ENCODE measurements at regions not wholly inside any gene's neighbourhood (a gene's known extent, or its start where the extent isn't known, plus 50 kb on each side); places are given as distances from the start of the nearest gene placed in this dataset.

DNA sequence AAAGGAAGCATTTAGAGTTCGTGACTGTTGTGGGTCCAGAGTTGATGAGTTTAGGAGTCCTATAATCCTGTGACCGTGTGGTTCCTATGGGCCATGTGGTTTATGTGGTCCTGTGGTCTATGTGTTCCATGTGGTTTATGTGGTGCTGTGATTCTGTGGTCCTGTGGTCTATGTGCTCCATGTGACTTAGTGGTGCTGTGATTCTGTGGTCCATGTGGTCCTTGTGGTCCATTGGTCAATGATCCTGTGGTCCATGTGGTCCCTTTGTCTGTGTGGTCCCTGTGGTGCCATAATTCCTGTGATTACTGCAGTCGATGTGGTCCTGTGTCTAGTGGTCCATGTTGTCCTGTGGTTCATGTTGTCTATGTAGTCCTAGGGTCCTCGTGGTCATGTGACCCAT, 167.3 kb downstream of the TMEM18 start:
- Histone ChIP-seq H3F3A (ENCODE audit: low read length, unreplicated experiment) (no peaks in the 10 kb centered on the region), H3K27me3 (ENCODE audit: low read length) (peaks cover 40% of the 10 kb centered on the region), H3K4me3 (ENCODE audit: low read length) (no peak overlapping the region), H4K20me1 (ENCODE audit: low read length) (no peaks in the 10 kb centered on the region), H3K9ac (ENCODE audit: low read length) (no peak overlapping the region), H3K4me2 (ENCODE audit: low read length) (no peak overlapping the region), H3K9me3 (ENCODE audit: low read length) (no peaks in the 10 kb centered on the region), H3K79me2 (ENCODE audit: low read length) (no peaks in the 10 kb centered on the region), H3K4me1 (ENCODE audit: insufficient read depth, low read length) (no peaks in the 10 kb centered on the region), H2AFZ (ENCODE audit: low read length) (no peak overlapping the region), H3K27ac (ENCODE audit: low read length) (no peak overlapping the region), H3K9me2 (replicated peaks; ENCODE audit: low read length) (no peaks in the 10 kb centered on the region), H3K36me3 (ENCODE audit: low read depth, low read length) (no peaks in the 10 kb centered on the region)
- BruUV-seq (replicated peaks): no TSS peak
- ChIA-PET POLR2A (ENCODE audit: unreplicated experiment) (no interaction called here), CTCF (no interaction called here)
- TF ChIP-seq, protein P1, sequence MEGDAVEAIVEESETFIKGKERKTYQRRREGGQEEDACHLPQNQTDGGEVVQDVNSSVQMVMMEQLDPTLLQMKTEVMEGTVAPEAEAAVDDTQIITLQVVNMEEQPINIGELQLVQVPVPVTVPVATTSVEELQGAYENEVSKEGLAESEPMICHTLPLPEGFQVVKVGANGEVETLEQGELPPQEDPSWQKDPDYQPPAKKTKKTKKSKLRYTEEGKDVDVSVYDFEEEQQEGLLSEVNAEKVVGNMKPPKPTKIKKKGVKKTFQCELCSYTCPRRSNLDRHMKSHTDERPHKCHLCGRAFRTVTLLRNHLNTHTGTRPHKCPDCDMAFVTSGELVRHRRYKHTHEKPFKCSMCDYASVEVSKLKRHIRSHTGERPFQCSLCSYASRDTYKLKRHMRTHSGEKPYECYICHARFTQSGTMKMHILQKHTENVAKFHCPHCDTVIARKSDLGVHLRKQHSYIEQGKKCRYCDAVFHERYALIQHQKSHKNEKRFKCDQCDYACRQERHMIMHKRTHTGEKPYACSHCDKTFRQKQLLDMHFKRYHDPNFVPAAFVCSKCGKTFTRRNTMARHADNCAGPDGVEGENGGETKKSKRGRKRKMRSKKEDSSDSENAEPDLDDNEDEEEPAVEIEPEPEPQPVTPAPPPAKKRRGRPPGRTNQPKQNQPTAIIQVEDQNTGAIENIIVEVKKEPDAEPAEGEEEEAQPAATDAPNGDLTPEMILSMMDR (conservative IDR thresholded peaks at IDR 0.05; ENCODE audit: low read depth, low read length): no peak
- TF ChIP-seq EZH2phosphoT487 (IDR thresholded peaks at IDR 0.05; ENCODE audit: borderline replicate concordance, low read length): no peak
- no peak for TF ChIP-seq EZH2 (IDR thresholded peaks at IDR 0.05; ENCODE audit: low read length, unreplicated experiment)
- ATAC-seq: no peak
- DNase-seq: no peak
- intact Hi-C loops (cut with micrococcal nuclease): no loop called here

DNA sequence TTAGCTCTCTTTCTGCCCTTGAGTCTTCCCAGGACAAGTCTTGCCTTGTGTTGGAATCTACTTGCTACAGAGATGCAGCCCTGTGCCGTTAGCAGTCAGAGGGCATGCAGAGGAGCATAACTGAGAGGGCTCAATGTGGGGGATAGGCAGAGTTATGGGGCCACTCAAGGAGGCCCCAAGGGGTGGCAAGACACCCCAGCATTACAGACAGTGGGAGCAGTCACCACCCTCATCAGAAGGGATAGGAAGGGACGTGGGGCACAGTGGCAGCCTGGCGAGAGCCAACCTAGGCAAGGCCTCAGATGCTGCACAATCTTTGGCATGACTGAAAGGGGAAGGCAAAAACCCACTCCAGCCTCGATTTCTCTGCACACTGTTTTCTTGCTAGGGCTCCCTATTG, 169.1 kb downstream of the TMEM18 start:
- H3K27ac ChIP-seq (ENCODE audit: low read length): no peak overlapping the region
- H3K4me2 ChIP-seq (ENCODE audit: low read length): no peak overlapping the region
- peaks cover 44% of the 10 kb centered on the region for H3K27me3 ChIP-seq (ENCODE audit: low read length)
- H2AFZ ChIP-seq (ENCODE audit: low read length): no peak overlapping the region
- BruUV-seq (replicated peaks): no TSS peak
- H3K9ac ChIP-seq (ENCODE audit: low read length): no peak overlapping the region
- H3K9me2 ChIP-seq (replicated peaks; ENCODE audit: low read length): no peaks in the 10 kb centered on the region
- no peaks in the 10 kb centered on the region for H4K20me1 ChIP-seq (ENCODE audit: low read length)
- no peaks in the 10 kb centered on the region for H3K79me2 ChIP-seq (ENCODE audit: low read length)
- ATAC-seq (no peak), DNase-seq (no peak)
- H3F3A ChIP-seq (ENCODE audit: low read length, unreplicated experiment): no peaks in the 10 kb centered on the region
- CTCF ChIA-PET: no interaction called here
- TF ChIP-seq EZH2 (IDR thresholded peaks at IDR 0.05; ENCODE audit: low read length, unreplicated experiment) (no peak), EZH2phosphoT487 (IDR thresholded peaks at IDR 0.05; ENCODE audit: borderline replicate concordance, low read length) (no peak)
- TF ChIP-seq, protein P1 (conservative IDR thresholded peaks at IDR 0.05; ENCODE audit: low read depth, low read length): no peak
- no peak overlapping the region for H3K4me3 ChIP-seq (ENCODE audit: low read length)
- intact Hi-C loops (cut with micrococcal nuclease): no loop called here
- POLR2A ChIA-PET (ENCODE audit: unreplicated experiment): no interaction called here
- no peaks in the 10 kb centered on the region for H3K36me3 ChIP-seq (ENCODE audit: low read depth, low read length)
- H3K4me1 ChIP-seq (ENCODE audit: insufficient read depth, low read length): no peaks in the 10 kb centered on the region
- H3K9me3 ChIP-seq (ENCODE audit: low read length): no peaks in the 10 kb centered on the region

DNA sequence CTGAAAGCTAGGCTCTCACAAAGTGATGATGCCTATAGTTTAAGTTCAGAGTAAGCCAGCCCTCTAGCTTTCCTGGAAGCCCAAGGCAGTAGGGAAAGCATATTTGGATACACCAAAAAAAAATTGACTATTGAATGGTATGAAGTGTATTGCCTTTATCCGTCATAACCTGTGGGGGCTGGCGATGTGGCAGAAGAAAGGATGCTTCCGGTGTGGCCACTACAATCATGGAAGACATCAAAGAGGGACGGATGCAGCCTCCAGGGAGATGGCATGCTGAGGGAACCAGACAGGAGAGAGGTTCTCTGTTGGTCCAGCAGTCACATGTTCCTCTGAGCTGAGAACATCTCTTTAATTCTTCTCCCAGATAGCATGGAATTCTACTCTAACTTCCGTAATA, 170.3 kb downstream of the TMEM18 start:
- Histone ChIP-seq H3K4me2 (ENCODE audit: low read length) (no peak overlapping the region), H2AFZ (ENCODE audit: low read length) (no peak overlapping the region), H3K4me3 (ENCODE audit: low read length) (no peak overlapping the region), H3K27me3 (ENCODE audit: low read length) (peaks cover 47% of the 10 kb centered on the region), H3K79me2 (ENCODE audit: low read length) (no peaks in the 10 kb centered on the region), H3K27ac (ENCODE audit: low read length) (no peak overlapping the region), H4K20me1 (ENCODE audit: low read length) (no peaks in the 10 kb centered on the region), H3K36me3 (ENCODE audit: low read depth, low read length) (no peaks in the 10 kb centered on the region), H3K9me2 (replicated peaks; ENCODE audit: low read length) (no peaks in the 10 kb centered on the region), H3K4me1 (ENCODE audit: insufficient read depth, low read length) (no peaks in the 10 kb centered on the region), H3K9me3 (ENCODE audit: low read length) (no peaks in the 10 kb centered on the region), H3F3A (ENCODE audit: low read length, unreplicated experiment) (no peaks in the 10 kb centered on the region), H3K9ac (ENCODE audit: low read length) (no peak overlapping the region)
- ATAC-seq: no peak
- BruUV-seq (replicated peaks): no TSS peak
- POLR2A ChIA-PET (ENCODE audit: unreplicated experiment): no interaction called here
- TF ChIP-seq, protein P1 (conservative IDR thresholded peaks at IDR 0.05; ENCODE audit: low read depth, low read length): no peak
- TF ChIP-seq EZH2 (IDR thresholded peaks at IDR 0.05; ENCODE audit: low read length, unreplicated experiment) (no peak), EZH2phosphoT487 (IDR thresholded peaks at IDR 0.05; ENCODE audit: borderline replicate concordance, low read length) (no peak)
- no peak for DNase-seq
- CTCF ChIA-PET: no interaction called here
- intact Hi-C loops (cut with micrococcal nuclease): no loop called here

Measured in PC-3 (cell line).